GM21737 (cell line): ENCODE measurements at regions not wholly inside any gene's neighbourhood (a gene's known extent, or its start where the extent isn't known, plus 50 kb on each side); places are given as distances from the start of the nearest gene placed in this dataset.

Experiments used
- ATAC-seq: cut with Tn5 transposase; IDR thresholded peaks from one replicate; pipeline ENCODE4 v1.9.1; 2021; ENCODE audit warnings: mild to moderate bottlenecking, moderate library complexity; ENCODE audit not compliant: unreplicated experiment

- ATAC-seq: no peak
Measured at GRCh38 chr10:21329995-21330627, 195.4 kb downstream of the SKIDA1 start.

GRCh38 chr10:21327289-21327993, 198.0 kb downstream of the SKIDA1 start:
- no peak for ATAC-seq

GRCh38 chr10:21326594-21327288, 198.7 kb downstream of the SKIDA1 start:
- no peak for ATAC-seq

GRCh38 chr10:21318540-21319167, 206.8 kb downstream of the SKIDA1 start:
- no peak for ATAC-seq

- ATAC-seq: no peak
Measured at GRCh38 chr10:21317902-21318301, 207.6 kb downstream of the SKIDA1 start.

- no peak for ATAC-seq
Measured at GRCh38 chr10:21315645-21316220, 209.7 kb downstream of the SKIDA1 start.

GRCh38 chr10:21314906-21315644, 210.4 kb downstream of the SKIDA1 start:
- ATAC-seq: no peak

GRCh38 chr10:21314111-21314626, 211.3 kb downstream of the SKIDA1 start:
- no peak for ATAC-seq

GRCh38 chr10:21313691-21314090, 211.8 kb downstream of the SKIDA1 start:
- no peak for ATAC-seq

- no peak for ATAC-seq
Measured at GRCh38 chr10:21311426-21311825, 214.1 kb downstream of the SKIDA1 start.

- no peak for ATAC-seq
Measured at GRCh38 chr10:21309427-21309826, 216.1 kb downstream of the SKIDA1 start.

GRCh38 chr10:21308946-21309345, 216.5 kb downstream of the SKIDA1 start:
- no peak for ATAC-seq

GRCh38 chr10:21308018-21308417, 217.5 kb downstream of the SKIDA1 start:
- no peak for ATAC-seq

GRCh38 chr10:21304608-21305007, 220.9 kb downstream of the SKIDA1 start:
- ATAC-seq: no peak

- no peak for ATAC-seq
Measured at GRCh38 chr10:21304198-21304597, 221.3 kb downstream of the SKIDA1 start.

- ATAC-seq: no peak
Measured at GRCh38 chr10:21300551-21300950, 224.9 kb downstream of the SKIDA1 start.

GRCh38 chr10:21299330-21299729, 226.2 kb downstream of the SKIDA1 start:
- no peak for ATAC-seq

GRCh38 chr10:21298701-21299100, 226.8 kb downstream of the SKIDA1 start:
- no peak for ATAC-seq

- no peak for ATAC-seq
Measured at GRCh38 chr10:21297603-21298383, 227.7 kb downstream of the SKIDA1 start.
